GM12878 (cell line): ENCODE measurements at regions not wholly inside any gene's neighbourhood (a gene's known extent, or its start where the extent isn't known, plus 50 kb on each side); places are given as distances from the start of the nearest gene placed in this dataset.

ENCODE experiments used
- ATAC-seq: fragments of 200-7000 bp; cut with Tn5 transposase; 3 replicates; pipeline ENCODE4 v1.9.1; 2020; ENCODE audit warnings: mild to moderate bottlenecking, moderate library complexity
- BruUV-seq: library from RNA; stranded (reverse); fragments of 400-500 nt; replicated peaks from 2 replicates; lab custom pipeline; 2021; lab: Mats Ljungman, UMichigan
- CTCF ChIA-PET: fragments of 300-600 bp; sonication (Branson Sonifier 250); formaldehyde crosslinking; extraction: SDS; loops from one replicate; lab custom pipeline; 2021; ENCODE audit warnings: inconsistent platforms; lab: Yijun Ruan, JAX
- POLR2A ChIA-PET: fragments of 350-600 bp; formaldehyde crosslinking; extraction: SDS; loops from one replicate; lab custom pipeline; 2021; ENCODE audit warnings: inconsistent platforms; lab: Charles Lee
- RAD21 ChIA-PET: fragments of 300-600 bp; sonication (Branson Sonifier 250); formaldehyde crosslinking; loops from one replicate; lab custom pipeline; 2023; ENCODE audit warnings: antibody characterized with exemption; ENCODE audit not compliant: unreplicated experiment; lab: Charles Lee
- SMC1A ChIA-PET: fragments of 300-600 bp; sonication (Branson Sonifier 250); formaldehyde crosslinking; loops from one replicate; lab custom pipeline; 2023; ENCODE audit not compliant: unreplicated experiment, uncharacterized antibody; lab: Charles Lee
- DNase-seq: peaks from one replicate; pipeline ENCODE4 v3.0.0-alpha.2; 2011; ENCODE audit warnings: low read depth, low spot score
- FAIRE-seq: peaks from 3 replicates; lab custom pipeline; 2011; peaks lifted over from hg19 to GRCh38; lab: Jason Lieb, UNC
- H2AFZ ChIP-seq: 2 replicates; pipeline ENCODE4 v1.6.0; 2011; ENCODE audit warnings: low read depth, low read length, control low read depth; ENCODE audit not compliant: control insufficient read depth
- H3K27ac ChIP-seq: 2 replicates; pipeline ENCODE4 v1.5.1; 2011; ENCODE audit warnings: control low read depth; ENCODE audit not compliant: control insufficient read depth, insufficient read depth
- H3K27me3 ChIP-seq, 2 experiments: replicated peaks in 1 of 2; 2 replicates each; pipeline versions ENCODE4 v1.6.0 to v1.6.1; 2011; ENCODE audit warnings: low read length in 1 of 2; ENCODE audit not compliant: control insufficient read depth in 2 of 2, insufficient read depth in 2 of 2
- H3K36me3 ChIP-seq, 2 experiments: 2 replicates each; pipeline ENCODE4 v1.5.1; 2011; ENCODE audit warnings: low read length in 1 of 2; ENCODE audit not compliant: control insufficient read depth in 2 of 2, insufficient read depth in 2 of 2
- H3K4me1 ChIP-seq: 2 replicates; pipeline ENCODE4 v1.6.1; 2011; ENCODE audit warnings: mild to moderate bottlenecking, low read length, moderate library complexity, mixed read lengths; ENCODE audit not compliant: control insufficient read depth, insufficient read depth
- H3K4me2 ChIP-seq: 2 replicates; pipeline ENCODE4 v1.6.0; 2011; ENCODE audit warnings: control low read depth; ENCODE audit not compliant: control insufficient read depth, insufficient read depth
- H3K4me3 ChIP-seq: fragments of 200-600 bp; sonication (generic); 2 replicates; pipeline ENCODE4 v1.5.1; 2016
- H3K79me2 ChIP-seq: 2 replicates; pipeline ENCODE4 v1.6.0; 2011; ENCODE audit warnings: low read length; ENCODE audit not compliant: control insufficient read depth, insufficient read depth
- H3K9ac ChIP-seq: 2 replicates; pipeline ENCODE4 v1.8.0; 2011; ENCODE audit warnings: low read length, control low read depth, mixed read lengths; ENCODE audit not compliant: control insufficient read depth, insufficient read depth
- H3K9me3 ChIP-seq: replicated peaks from 3 replicates; pipeline ENCODE4 v1.5.1; 2011; ENCODE audit warnings: mild to moderate bottlenecking, low read length; ENCODE audit not compliant: control insufficient read depth, insufficient read depth
- H4K20me1 ChIP-seq: 2 replicates; pipeline ENCODE4 v1.6.0; 2011; ENCODE audit not compliant: control insufficient read depth, insufficient read depth
- JUNB ChIP-seq: IDR thresholded peaks from 2 replicates; pipeline ENCODE4 v1.6.1; 2016; ENCODE audit warnings: antibody characterized with exemption, mild to moderate bottlenecking
- MTA2 ChIP-seq: fragments of 450-650 bp; IDR thresholded peaks from 2 replicates; pipeline ENCODE4 v1.6.1; 2016; ENCODE audit warnings: low read depth, mild to moderate bottlenecking, moderate library complexity
- PBX3 ChIP-seq: IDR thresholded peaks from 2 replicates; pipeline ENCODE4 v1.6.1; 2011; ENCODE audit warnings: mild to moderate bottlenecking, low read depth, low read length, moderate library complexity; ENCODE audit not compliant: insufficient replicate concordance
- REST ChIP-seq: IDR thresholded peaks from 2 replicates; pipeline ENCODE4 v1.6.1; 2012; ENCODE audit warnings: mild to moderate bottlenecking, low read depth, low read length
- SP1 ChIP-seq: IDR thresholded peaks from one replicate; pipeline ENCODE4 v1.6.1; 2011; ENCODE audit warnings: low read depth, low read length
- TBL1XR1 ChIP-seq: IDR thresholded peaks from 2 replicates; pipeline ENCODE4 v1.6.1; 2012; ENCODE audit warnings: low read depth, low read length, improper control_type of control experiment
- WGBS: methylation state at CpG from one replicate; pipeline ENCODE4 v1.1.6; 2016; ENCODE audit warnings: low lambda C conversion rate; ENCODE audit not compliant: insufficient replicate concordance, insufficient coverage; ENCODE audit errors: missing lambda C conversion rate; 5-methylcytosine and 5-hydroxymethylcytosine counted together
- in situ Hi-C: fragments of 300-500 bp; cut with MboI; formaldehyde crosslinking; loops from 9 replicates; pipeline ENCODE4 v1.14.3; 2018; ENCODE audit warnings: mixed read lengths
- intact Hi-C: fragments of 100-400 bp; cut with micrococcal nuclease; formaldehyde crosslinking; loops from one replicate; pipeline ENCODE4 v1.14.2; 2022; ENCODE audit not compliant: unreplicated experiment

DNA sequence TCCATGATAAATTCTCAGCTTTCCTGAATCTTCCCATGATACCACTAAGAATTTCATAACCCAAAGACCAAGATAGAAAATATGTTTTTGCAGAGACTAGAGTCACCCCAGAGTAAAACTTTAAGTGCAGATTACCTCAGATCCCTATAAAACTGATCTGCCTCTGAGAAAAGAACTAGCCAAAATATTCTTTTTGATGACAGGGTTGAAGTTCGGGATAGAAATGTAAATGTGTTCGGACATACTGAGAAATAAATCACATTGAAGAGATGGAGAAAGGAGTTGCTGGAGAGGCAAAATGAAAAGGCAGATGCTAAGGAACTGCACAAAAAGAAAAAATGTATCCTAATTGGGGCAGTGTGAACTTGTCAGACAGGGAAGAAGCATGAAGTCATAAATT is 501.8 kb downstream of the ANKRD50 start (continued):
- no peak for TF ChIP-seq REST
- TF ChIP-seq PBX3: no peak
- no peak for TF ChIP-seq TBL1XR1
- no peak for TF ChIP-seq JUNB
- TF ChIP-seq, all 136 proteins: peak for 0

DNA sequence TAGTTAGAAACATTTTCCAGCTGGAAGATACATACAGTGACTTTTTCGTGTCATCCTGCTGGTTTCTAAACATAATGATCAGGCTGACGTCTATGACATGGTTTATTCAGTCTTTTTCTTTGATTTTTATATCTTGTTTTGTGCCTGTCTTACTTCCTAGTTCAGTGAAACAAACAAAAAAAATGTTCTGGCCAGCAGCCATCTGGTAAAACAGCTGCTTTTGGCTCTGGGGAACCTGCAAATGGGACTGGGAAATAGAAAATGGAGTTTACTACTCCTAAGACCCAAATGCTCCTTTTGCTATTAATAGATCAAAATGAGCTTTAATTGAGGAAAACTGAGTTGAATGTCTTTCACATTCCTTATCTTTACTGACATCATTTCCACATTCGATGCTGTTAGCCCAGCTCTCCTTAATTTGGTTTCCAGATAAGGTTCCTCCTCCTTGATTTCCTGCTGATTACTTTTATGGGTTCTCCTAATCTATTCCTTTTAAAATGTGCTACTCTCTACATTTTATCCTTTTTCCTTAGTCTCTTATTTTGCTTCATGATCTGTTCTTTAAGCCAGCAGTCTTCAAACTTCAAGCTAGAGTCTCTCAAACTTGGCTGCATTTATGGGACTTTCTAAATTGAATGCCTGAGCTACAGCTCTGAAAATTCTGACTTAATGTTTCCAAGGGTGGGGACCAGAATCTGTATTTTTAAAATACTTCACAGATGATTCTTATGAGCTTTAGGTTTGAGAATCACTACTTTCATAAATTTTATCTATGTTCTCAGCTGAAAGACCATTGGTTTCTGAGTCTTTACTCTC is 499.5 kb downstream of the ANKRD50 start:
- CTCF ChIA-PET: interaction anchor here (1.0 to 1.3 kb wide), 2 partner anchors 9 to 110 kb away, joined by 3 read pairs; no protein-coding TSS in a partner anchor
- no peaks in the 10 kb centered on the region for H3K4me1 ChIP-seq
- in situ Hi-C loops: no loop called here
- TF ChIP-seq MTA2: no peak
- no peak for TF ChIP-seq SP1
- no peak overlapping the region for H3K27ac ChIP-seq
- no peak overlapping the region for H2AFZ ChIP-seq
- H3K9ac ChIP-seq: no peak overlapping the region
- no peaks in the 10 kb centered on the region for H3K79me2 ChIP-seq
- H4K20me1 ChIP-seq: no peaks in the 10 kb centered on the region
- no TSS peak for BruUV-seq
- DNase-seq: no peak
- H3K4me2 ChIP-seq: no peak overlapping the region
- no peak for FAIRE-seq
- ATAC-seq: no peak
- POLR2A ChIA-PET: no interaction called here
- SMC1A ChIA-PET: interaction anchor here (1.0 kb wide), 1 partner anchor 21 kb away, joined by 3 read pairs; no protein-coding TSS in a partner anchor
- RAD21 ChIA-PET: no interaction called here
- no peaks in the 10 kb centered on the region for H3K36me3 ChIP-seq
- 3% methylated on average over 3 of the region's 3 CpGs for WGBS
- no peak overlapping the region for H3K4me3 ChIP-seq
- no peaks in the 10 kb centered on the region for H3K9me3 ChIP-seq
- intact Hi-C loops: no loop called here
- no peaks in the 10 kb centered on the region for H3K27me3 ChIP-seq
